ENCODE measurements at regions not wholly inside any gene's neighbourhood (a gene's known extent, or its start where the extent isn't known, plus 50 kb on each side); places are given as distances from the start of the nearest gene placed in this dataset.

DNA sequence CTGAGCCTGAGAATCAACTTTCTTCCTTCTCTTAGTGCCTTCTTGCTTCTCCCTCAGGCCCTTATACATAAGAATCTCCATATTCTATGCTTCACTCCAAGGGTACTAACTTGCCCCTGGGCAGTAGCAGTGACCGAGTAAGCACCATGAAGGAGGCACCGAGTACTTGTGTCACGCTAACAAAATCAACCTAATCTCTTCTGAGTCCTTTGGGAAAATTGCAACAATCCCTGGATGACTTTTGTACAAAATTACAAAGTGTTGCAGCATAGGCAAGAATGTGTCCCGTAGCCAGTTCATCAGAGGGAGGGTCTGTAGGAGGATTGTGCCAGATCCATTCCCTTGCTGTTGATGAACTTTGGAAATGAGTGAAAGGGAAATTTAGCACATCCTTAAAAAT lies 80.4 kb upstream of the EEPD1 start:
- TF ChIP-seq, protein P1, sequence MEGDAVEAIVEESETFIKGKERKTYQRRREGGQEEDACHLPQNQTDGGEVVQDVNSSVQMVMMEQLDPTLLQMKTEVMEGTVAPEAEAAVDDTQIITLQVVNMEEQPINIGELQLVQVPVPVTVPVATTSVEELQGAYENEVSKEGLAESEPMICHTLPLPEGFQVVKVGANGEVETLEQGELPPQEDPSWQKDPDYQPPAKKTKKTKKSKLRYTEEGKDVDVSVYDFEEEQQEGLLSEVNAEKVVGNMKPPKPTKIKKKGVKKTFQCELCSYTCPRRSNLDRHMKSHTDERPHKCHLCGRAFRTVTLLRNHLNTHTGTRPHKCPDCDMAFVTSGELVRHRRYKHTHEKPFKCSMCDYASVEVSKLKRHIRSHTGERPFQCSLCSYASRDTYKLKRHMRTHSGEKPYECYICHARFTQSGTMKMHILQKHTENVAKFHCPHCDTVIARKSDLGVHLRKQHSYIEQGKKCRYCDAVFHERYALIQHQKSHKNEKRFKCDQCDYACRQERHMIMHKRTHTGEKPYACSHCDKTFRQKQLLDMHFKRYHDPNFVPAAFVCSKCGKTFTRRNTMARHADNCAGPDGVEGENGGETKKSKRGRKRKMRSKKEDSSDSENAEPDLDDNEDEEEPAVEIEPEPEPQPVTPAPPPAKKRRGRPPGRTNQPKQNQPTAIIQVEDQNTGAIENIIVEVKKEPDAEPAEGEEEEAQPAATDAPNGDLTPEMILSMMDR (IDR thresholded peaks at IDR 0.05; ENCODE audit: insufficient read depth, low read length, poor library complexity, severe bottlenecking): no peak
- no peak for TF ChIP-seq EZH2phosphoT487 (conservative IDR thresholded peaks at IDR 0.05; ENCODE audit: low read length)

Data from SU-DHL-6 (cell line).